GM12864 (cell line): ENCODE measurements at regions not wholly inside any gene's neighbourhood (a gene's known extent, or its start where the extent isn't known, plus 50 kb on each side); places are given as distances from the start of the nearest gene placed in this dataset.

Experiments
- DNase-seq: peaks from one replicate; pipeline ENCODE4 v3.0.0-alpha.2; 2011; ENCODE audit warnings: low read depth
- H3K4me3 ChIP-seq: 2 replicates; pipeline ENCODE4 v1.5.1; 2011; ENCODE audit warnings: mild to moderate bottlenecking, low read depth, low read length, control low read depth
- TF ChIP-seq, protein P1 (sequence below): IDR thresholded peaks from 2 replicates; pipeline ENCODE4 v1.5.1; 2011; ENCODE audit warnings: low read depth, mild to moderate bottlenecking, moderate library complexity, low read length, control low read depth, inconsistent platforms; ENCODE audit errors: missing control alignments

DNA sequence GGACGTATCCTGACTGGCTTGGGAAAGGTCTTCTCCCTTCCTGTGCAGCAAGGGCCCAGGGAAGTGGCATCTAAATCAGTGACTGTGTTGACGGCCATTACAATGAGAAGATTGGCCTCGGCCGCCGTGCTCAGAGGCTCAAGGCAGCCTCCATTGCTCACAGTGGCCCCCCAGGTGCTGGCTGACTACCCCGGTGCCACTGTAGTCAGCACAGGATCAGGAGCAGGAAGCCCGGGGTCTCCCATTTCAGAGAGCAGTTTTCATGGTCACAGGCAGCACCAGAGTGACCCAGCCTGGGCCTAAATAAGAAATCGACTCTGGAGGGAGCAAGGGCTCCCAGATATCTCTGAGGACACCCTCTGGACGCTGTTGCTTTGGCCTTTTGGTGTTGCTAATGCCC, 219.4 kb upstream of the ARL4C start:
- TF ChIP-seq, protein P1, sequence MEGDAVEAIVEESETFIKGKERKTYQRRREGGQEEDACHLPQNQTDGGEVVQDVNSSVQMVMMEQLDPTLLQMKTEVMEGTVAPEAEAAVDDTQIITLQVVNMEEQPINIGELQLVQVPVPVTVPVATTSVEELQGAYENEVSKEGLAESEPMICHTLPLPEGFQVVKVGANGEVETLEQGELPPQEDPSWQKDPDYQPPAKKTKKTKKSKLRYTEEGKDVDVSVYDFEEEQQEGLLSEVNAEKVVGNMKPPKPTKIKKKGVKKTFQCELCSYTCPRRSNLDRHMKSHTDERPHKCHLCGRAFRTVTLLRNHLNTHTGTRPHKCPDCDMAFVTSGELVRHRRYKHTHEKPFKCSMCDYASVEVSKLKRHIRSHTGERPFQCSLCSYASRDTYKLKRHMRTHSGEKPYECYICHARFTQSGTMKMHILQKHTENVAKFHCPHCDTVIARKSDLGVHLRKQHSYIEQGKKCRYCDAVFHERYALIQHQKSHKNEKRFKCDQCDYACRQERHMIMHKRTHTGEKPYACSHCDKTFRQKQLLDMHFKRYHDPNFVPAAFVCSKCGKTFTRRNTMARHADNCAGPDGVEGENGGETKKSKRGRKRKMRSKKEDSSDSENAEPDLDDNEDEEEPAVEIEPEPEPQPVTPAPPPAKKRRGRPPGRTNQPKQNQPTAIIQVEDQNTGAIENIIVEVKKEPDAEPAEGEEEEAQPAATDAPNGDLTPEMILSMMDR, result no peak
- DNase-seq, result no peak
- no peak overlapping the region for H3K4me3 ChIP-seq

DNA sequence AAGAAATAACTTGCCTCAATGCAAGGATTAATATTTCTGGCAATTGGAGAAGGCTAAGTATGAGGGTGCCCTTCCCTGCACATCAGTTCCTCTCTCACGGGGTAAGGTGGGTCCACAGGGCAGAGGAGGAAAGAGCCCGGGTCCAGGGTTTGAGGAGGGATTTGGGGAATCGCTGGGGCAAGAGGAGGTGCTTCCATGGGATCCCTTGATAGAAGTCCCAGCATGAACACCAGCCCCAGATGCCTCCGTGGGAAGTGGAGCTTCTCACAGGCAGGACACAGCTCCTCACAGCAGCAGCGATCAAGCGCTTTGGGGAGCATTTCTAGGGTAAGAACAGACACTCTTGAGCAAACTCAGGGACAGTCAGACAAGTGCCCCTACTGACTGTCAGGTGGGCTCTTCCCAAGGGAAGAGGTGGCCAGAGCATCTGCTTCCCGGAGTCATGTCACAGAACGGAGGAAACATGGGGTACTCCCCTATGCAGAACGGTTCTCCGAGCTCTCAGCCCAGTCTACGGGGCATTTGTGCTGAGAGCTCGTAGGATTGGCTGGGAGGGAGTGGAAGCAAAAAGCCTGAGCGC, 218.9 kb upstream of the ARL4C start:
- TF ChIP-seq, protein P1, result no peak
- no peak for DNase-seq
- H3K4me3 ChIP-seq, result no peak overlapping the region

- no peak for DNase-seq
- TF ChIP-seq, protein P1, result no peak
- H3K4me3 ChIP-seq, result no peak overlapping the region
These were observed 217.8 kb upstream of the ARL4C start for GRCh38 chr2:234714711-234715110.

DNA sequence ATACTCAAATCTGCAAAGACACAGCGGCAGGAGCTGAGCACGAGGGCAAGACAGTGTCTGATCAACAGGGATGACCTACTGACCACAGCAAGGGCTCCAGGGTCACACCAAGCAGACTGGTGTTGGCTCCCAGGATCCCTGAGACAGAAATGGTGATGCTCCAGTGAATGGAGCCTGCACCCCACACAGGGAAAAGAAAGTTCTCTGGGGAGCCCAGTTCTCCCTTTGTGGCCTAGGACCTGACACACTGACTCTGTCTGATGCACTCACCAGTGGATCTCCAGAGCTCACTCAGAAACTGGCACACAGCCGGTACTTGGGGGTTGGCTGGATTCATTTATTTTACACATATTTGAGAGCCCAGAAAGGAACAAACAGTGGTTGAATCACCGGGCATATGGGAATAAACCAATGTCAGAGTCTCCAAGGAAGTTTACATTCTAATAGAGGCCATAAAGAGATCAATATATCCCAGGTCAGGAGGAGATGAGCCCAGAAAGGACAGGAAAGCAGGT, 215.6 kb upstream of the ARL4C start:
- no peak for DNase-seq
- TF ChIP-seq, protein P1, result no peak
- H3K4me3 ChIP-seq, result no peak overlapping the region

GRCh38 chr2:234711308-234711707, 214.4 kb upstream of the ARL4C start:
- no peak for DNase-seq
- TF ChIP-seq, protein P1, result no peak
- H3K4me3 ChIP-seq, result no peak overlapping the region

DNA sequence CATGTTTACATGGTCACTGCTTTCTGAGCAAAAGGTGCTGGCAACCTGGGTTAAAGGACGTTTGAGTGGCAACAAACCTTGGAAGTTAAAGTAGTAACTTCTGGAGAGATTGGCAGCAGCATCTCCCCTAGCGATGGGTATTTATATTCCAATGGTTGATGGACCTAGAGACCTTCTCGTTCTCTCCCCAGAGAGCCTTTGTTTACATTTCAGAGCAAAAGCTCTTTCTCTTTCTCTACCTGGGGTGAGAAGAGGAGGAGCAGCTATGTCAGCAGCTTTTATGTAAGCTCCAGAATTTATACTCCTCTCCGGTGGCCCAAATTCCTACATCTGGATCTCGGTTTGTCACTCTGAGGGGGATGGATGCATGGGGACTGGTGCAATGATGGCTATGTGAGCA, 213.7 kb upstream of the ARL4C start:
- TF ChIP-seq, protein P1, result no peak
- H3K4me3 ChIP-seq, result no peak overlapping the region
- no peak for DNase-seq

DNA sequence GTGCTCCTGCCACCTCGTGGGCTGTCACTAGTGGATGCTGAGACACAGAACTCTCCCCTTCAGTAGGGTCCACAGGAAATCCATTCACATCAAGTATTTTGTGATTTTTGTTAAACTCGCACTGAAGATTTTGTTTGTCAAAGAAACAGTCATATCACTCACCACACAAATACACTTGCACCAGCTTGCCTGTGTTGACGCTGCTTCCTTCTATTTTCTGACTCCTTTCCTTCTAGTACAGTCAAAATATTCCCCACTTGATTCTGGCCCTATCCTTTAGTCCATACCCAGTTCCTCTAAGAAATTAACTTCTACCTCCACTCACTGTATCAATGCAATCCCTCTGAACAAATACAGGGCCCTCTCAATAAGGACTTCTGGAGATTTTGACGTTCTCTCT, 213.2 kb upstream of the ARL4C start:
- no peak for DNase-seq
- H3K4me3 ChIP-seq, result no peak overlapping the region
- TF ChIP-seq, protein P1, result no peak
